Cardiac fibroblast (primary cell): ENCODE measurements at regions not wholly inside any gene's neighbourhood (a gene's known extent, or its start where the extent isn't known, plus 50 kb on each side); places are given as distances from the start of the nearest gene placed in this dataset.

Experiments used
- DNase-seq, 2 donors: peaks; one replicate each; pipeline versions ENCODE4 v3.0.0 to v3.0.0-alpha.2; 2010; ENCODE audit warnings: low read depth in 2 of 2
- H3K4me3 ChIP-seq, 2 donors: replicated peaks in 1 of 2; 1 replicate in 1 of 2; 2 replicates in 1 of 2; pipeline ENCODE4 v1.5.1; 2011; ENCODE audit warnings: low read depth in 2 of 2, low read length in 2 of 2, mild to moderate bottlenecking in 2 of 2, moderate library complexity in 1 of 2
- CTCF ChIP-seq: IDR thresholded peaks from one replicate; pipeline ENCODE4 v1.5.1; 2011; ENCODE audit warnings: low read depth, mild to moderate bottlenecking, low read length, inconsistent platforms

GRCh38 chr13:60969656-60970055, 446.0 kb downstream of the PCDH20 start:
- no peak for TF ChIP-seq CTCF
- no peak overlapping the region for H3K4me3 ChIP-seq
- peak in 1 of 2 donors; percentile 1 for DNase-seq

- DNase-seq: no peak
- TF ChIP-seq CTCF: no peak
- H3K4me3 ChIP-seq: no peak overlapping the region
Observed at GRCh38 chr13:60959427-60959826, 456.2 kb downstream of the PCDH20 start.

GRCh38 chr13:60957816-60958215, 457.8 kb downstream of the PCDH20 start:
- H3K4me3 ChIP-seq: no peak overlapping the region
- no peak for DNase-seq
- no peak for TF ChIP-seq CTCF

GRCh38 chr13:60945396-60945795, 470.3 kb downstream of the PCDH20 start:
- no peak for DNase-seq

GRCh38 chr13:60944863-60945262, 470.8 kb downstream of the PCDH20 start:
- no peak for DNase-seq
- no peak for TF ChIP-seq CTCF
- no peak overlapping the region for H3K4me3 ChIP-seq

More at GRCh38 chr13:60945396-60945795, 470.3 kb downstream of the PCDH20 start:
- no peak for TF ChIP-seq CTCF
- H3K4me3 ChIP-seq: no peak overlapping the region

- DNase-seq: no peak
- no peak for TF ChIP-seq CTCF
- no peak overlapping the region for H3K4me3 ChIP-seq
Observed at GRCh38 chr13:60944016-60944415, 471.6 kb downstream of the PCDH20 start.

- no peak for DNase-seq
- H3K4me3 ChIP-seq: no peak overlapping the region
- no peak for TF ChIP-seq CTCF
Observed at GRCh38 chr13:60936281-60936680, 479.4 kb downstream of the PCDH20 start.
